ACHN (cell line): ENCODE measurements at regions not wholly inside any gene's neighbourhood (a gene's known extent, or its start where the extent isn't known, plus 50 kb on each side); places are given as distances from the start of the nearest gene placed in this dataset.
"Not testable (repeated sequence)": the region's sequence is repeated elsewhere in the genome, so short reads cannot be mapped to it uniquely, and the experiment has no call there.

Experiments used
- DNase-seq: peaks from one replicate; pipeline ENCODE4 v3.0.0-alpha.2; 2015
- in situ Hi-C: cut with HindIII; loops from 2 replicates; pipeline ENCODE4 v1.10.0; 2017; ENCODE audit warnings: low sequenced_read_pairs, low pct_ligation_motif_present, low pct_unique_long_range_greater_than_20kb

GRCh38 chr6:100232781-100233573, 231.7 kb downstream of the SIM1 start:
- no peak for DNase-seq
- in situ Hi-C loops = no loop called here

- in situ Hi-C loops = no loop called here
- DNase-seq = no peak
Observed at GRCh38 chr6:100230953-100231316, 233.8 kb downstream of the SIM1 start.

- in situ Hi-C loops = no loop called here
- no peak for DNase-seq
Observed at GRCh38 chr6:100230115-100230952, 234.4 kb downstream of the SIM1 start.

GRCh38 chr6:100229512-100229911, 235.2 kb downstream of the SIM1 start:
- DNase-seq = no peak
- in situ Hi-C loops = no loop called here

GRCh38 chr6:100228834-100229441, 234.9 kb upstream of the MCHR2 start:
- DNase-seq = no peak
- in situ Hi-C loops = no loop called here

- in situ Hi-C loops = no loop called here
- no peak for DNase-seq
Observed at GRCh38 chr6:100228437-100228833, 234.4 kb upstream of the MCHR2 start.

GRCh38 chr6:100226811-100227210, 232.8 kb upstream of the MCHR2 start:
- no peak for DNase-seq
- in situ Hi-C loops = no loop called here

GRCh38 chr6:100223952-100224351, 229.9 kb upstream of the MCHR2 start:
- DNase-seq, in situ Hi-C loops: not testable (repeated sequence)

- DNase-seq = no peak
- in situ Hi-C loops = no loop called here
Observed at GRCh38 chr6:100220543-100220942, 226.5 kb upstream of the MCHR2 start.

GRCh38 chr6:100217225-100218012, 223.4 kb upstream of the MCHR2 start:
- no peak for DNase-seq
- in situ Hi-C loops = no loop called here

- no peak for DNase-seq
- in situ Hi-C loops = no loop called here
Observed at GRCh38 chr6:100216760-100217159, 222.7 kb upstream of the MCHR2 start.

GRCh38 chr6:100212131-100212530, 218.1 kb upstream of the MCHR2 start:
- no peak for DNase-seq

GRCh38 chr6:100210137-100211117, 216.4 kb upstream of the MCHR2 start:
- in situ Hi-C loops = no loop called here
- no peak for DNase-seq

More at GRCh38 chr6:100212131-100212530, 218.1 kb upstream of the MCHR2 start:
- in situ Hi-C loops = no loop called here

- DNase-seq = no peak
- in situ Hi-C loops = no loop called here
Observed at GRCh38 chr6:100209323-100210136, 215.5 kb upstream of the MCHR2 start.

- peak; percentile 87 for DNase-seq
- in situ Hi-C loops = no loop called here
Observed at GRCh38 chr6:100203400-100203799, 209.4 kb upstream of the MCHR2 start.

- in situ Hi-C loops = no loop called here
- peak; percentile 92 for DNase-seq
Observed at GRCh38 chr6:100202417-100203194, 208.6 kb upstream of the MCHR2 start.
